GM03348 (cell line): ENCODE measurements at regions not wholly inside any gene's neighbourhood (a gene's known extent, or its start where the extent isn't known, plus 50 kb on each side); places are given as distances from the start of the nearest gene placed in this dataset.

Source experiments
- DNase-seq: peaks from one replicate; pipeline ENCODE4 v3.0.0; 2012; ENCODE audit warnings: low spot score

DNA sequence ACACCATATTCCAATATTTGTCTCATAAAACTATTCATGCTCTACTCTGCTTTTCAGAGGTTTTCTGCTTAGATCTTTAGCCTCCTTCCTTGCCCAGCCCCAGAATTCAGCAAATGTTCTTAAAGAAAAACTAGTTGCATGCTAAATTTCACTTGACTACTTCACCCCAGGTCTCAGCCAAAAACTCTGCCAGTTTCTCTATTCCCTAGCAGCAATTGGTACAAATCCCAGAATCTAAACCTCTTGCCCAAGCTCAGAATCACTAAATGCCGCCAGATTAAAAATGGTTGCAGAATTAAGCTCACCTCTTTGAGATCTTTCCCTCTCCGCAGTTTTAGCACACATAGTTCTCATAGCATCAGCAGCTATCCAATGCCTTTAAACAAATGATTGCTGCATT, 331.2 kb upstream of the SMARCA2 start:
- no peak for DNase-seq

DNA sequence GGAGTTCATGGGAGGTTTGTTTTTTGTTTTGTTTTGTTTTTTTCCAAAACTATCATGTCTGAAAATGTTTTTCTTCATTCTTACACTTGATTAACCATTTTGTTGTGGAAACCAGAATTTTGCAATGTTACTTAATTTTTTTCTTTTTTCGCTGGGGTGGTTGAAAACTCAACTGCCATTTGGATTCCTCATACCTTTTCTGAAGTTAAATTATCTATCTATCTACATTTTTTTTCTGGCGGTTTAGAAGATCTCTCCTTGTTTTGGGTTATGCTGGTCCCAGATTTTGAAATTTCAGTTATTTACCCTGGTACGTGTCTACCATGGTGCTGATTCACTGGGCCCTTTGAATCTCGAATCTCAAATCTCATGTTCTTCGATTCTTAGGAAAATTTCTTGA, 316.2 kb upstream of the SMARCA2 start:
- DNase-seq = no peak

GRCh38 chr9:1701113-1701512, 314.0 kb upstream of the SMARCA2 start:
- DNase-seq = no peak

DNA sequence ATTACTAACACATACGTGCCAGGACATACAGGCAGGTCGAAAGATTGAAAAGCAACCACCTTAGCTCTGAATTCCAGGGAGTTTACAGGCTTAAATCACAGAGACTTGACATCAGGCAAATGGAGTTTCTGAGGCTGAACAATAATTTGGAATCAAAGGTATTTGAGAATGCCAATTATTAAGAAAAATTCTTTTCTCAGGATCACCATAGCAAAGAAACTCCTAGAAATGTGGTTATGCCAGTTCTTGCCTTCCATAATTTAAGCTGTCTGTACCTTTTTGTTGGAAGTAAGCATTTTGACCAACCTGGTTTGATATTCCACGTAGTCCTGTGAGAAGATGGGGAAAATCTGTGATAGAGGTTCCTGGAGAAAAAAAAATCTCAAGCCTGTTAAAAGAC, 312.4 kb upstream of the SMARCA2 start:
- no peak for DNase-seq

DNA sequence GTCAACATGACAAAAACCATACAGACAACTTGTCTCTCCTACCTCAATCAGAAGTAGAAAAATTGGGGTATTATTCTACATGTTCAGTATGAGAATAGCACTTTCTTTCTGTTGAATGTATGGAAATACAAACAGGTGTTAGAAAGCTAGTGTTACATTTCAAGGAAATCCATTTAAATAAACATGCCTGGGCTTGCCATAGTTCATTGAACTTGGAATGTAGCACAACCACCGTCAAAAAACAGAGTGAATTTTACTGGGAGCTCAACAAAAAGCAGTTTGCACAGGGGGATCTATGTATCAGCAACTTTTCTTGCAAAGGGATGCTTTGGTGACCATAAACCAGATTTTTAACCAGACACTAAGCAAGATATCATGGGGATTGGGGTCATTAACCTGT, 307.9 kb upstream of the SMARCA2 start:
- no peak for DNase-seq

DNA sequence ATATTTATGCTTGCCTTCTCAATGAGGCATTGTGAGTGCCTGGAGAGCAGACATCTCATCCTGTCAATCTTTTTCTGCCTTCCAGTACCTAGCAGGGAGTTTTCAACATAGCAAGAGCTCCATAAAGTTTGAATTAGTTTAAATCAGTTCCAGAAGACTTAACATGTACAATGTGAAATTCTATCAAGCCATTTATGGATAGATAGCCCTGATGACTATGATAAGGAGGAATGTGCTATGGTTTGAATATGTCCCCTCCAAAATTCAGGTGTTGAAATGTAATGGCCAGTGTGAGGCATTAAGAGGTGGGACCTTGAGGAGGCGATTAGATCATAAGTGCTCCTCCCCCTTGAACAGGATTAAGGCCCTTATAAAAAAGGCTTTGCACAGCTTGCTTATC, 306.9 kb upstream of the SMARCA2 start:
- no peak for DNase-seq

DNA sequence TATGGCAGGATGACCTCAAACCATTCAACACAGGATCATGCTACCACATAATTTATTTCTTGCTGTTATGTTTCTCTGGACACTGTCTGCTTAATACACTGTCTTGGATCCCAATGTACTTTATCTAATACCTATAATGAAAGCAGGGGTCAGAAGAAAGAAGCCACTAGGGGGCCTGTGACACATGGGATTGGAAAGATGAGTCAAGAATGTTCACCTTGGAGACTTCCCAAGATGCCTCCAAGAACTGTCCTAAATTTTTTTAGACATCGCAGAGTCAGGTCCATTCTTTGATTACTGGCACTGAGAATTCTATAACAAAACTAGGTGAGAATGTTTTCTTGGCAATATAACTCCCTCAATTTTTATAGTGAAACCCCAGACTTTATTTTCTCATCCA, 305.8 kb upstream of the SMARCA2 start:
- DNase-seq = peak; percentile 13

- DNase-seq = no peak
These were observed 302.2 kb upstream of the SMARCA2 start for GRCh38 chr9:1712861-1713450.

DNA sequence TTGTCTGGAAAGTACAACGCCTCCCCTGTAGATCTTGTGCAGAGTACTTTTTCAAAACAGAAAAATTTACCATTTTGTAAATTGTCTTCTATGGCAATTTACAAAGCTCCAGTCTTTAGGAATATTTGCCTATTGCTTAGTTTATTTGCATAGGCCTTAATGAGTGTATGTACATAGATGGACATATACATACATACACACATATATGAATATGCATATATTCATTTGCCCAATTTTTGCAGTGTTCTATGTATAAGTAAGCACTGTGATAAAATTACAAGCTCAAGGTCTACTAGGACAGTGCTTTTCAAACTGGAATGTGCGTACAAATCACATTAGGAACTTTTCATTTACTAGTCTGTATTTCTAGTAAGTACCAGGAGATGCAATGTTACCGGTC, 301.3 kb upstream of the SMARCA2 start:
- no peak for DNase-seq

DNA sequence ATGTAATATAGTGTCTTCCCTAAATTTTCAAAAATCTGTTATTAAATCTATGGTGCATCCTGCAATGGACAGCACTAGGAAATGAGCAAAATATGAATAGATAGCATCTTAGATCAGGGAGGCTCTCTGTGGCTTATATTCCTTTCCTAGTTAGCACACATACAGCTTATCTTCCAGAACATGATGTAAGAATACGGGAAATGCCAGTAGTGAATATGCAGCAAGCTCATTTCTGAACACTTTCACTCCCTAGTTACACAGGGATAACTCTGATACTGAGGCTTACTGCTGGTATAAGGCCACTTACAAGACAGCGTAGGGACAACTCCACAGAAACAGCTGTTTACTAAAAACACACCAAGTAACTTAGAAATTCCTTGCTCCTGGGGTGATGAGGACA, 297.3 kb upstream of the SMARCA2 start:
- DNase-seq = no peak

DNA sequence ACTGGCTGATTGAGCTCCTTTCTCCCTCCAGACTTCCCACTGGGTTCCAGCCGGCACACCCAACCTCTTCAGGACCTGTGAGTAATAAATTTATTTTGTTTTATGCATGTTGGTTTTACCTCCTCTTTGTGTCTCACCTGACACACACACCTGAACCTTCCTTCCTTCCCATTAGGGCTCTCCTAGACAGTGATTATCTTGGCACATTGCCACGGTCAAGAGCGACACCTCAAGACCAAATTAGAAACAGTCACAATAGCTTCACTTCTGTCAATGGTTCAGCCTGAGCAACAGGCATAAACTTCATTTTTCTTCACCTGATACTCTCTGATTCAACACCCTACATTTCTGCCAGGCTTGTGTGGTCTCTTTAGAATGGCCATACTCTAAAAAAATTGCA, 296.3 kb upstream of the SMARCA2 start:
- DNase-seq = no peak

DNA sequence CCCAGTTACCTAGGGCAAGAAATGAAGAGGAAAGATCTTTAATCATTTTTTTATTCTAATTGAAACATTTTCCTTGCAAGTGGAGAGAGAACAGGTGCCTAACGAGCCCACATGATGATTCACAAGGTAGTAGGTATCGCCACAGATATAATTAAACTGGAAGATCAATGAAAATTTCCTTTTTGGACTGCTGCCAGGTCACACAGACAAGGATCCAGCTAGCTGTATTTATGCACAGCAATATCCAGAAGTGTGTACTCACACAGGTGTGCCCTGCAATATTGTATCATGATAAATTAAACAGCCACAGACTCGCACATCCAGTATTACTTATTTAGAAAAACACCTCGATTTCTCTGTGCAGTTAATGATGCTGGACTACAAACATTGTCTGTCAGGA, 294.0 kb upstream of the SMARCA2 start:
- DNase-seq = no peak

DNA sequence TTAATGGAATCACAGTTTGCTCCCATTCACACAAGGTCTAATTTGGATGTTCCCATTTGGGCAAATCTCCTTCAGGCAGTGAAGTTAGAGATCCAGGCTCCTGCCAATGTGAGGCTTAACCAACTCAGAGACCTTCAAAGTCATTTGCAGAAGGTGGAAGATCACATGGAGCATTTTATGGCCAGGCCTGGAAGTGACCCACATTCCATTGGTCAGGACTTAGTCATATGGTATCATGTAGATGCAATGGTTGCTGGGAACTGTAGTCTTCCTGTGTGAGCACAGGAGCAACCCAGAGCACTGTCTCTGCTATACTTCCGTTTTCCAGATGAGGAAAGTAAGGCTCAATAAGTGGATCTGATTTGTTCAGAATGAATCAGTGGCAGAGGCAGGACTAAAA, 292.7 kb upstream of the SMARCA2 start:
- no peak for DNase-seq

DNA sequence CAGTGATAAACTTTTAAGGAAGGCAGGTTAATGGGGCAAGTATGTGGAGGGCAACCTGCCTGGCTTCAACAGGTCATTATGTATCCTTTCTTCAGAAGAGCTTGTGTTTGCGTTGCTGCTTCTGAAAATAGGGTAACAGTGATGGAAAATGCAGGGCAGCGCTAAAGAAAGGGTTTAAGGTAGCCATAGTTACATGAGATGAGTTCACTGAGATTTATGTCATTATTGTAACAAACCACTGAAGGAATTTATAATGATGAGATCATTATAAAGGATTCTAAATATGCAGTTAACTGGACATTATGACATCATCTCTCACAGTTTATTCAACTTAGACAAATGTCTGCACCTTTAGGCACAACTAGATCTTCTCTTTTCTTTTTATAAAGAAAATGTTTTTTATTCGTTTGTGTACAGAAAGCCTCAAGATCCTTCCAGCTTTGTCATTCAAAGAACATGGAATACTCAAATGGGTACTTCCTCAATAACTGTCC, 291.6 kb upstream of the SMARCA2 start:
- DNase-seq = no peak

DNA sequence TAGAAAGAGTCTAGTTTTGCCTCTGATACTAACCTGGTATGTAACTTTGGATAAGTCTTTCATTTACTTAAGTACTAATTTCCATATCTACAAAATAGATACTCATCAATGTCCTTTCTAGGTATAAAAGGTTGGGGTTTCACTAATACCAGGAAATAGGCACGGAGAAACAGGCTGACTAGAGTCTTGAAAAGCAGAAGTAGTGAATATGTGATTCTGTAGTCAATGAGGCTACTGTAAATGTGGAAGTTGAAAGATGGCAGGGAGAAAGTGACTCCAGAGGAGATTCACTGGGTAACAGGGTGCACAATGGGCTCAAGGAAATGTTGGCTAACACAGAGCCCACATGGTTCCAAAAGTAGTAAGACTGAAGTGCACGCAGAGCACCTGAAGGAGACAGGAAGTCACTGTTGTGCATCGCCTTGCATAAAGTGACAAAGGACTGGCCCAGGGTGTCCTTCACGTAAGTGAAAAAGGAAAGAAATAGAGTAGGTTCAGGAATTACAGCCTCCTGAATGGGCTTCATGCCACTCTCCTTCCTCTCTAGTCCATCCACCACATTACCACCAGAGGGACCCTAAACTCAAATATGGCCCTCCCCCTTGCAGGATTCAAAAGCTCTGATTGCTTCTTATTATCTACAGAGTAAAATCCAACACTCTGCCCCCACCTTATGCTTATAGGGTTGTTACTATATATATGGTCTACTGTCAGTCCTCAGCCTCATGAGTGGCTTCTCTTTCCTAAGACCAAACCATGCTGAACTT, 288.0 kb upstream of the SMARCA2 start:
- DNase-seq = no peak

GRCh38 chr9:1729631-1730030, 285.5 kb upstream of the SMARCA2 start:
- DNase-seq = no peak

- peak; percentile 6 for DNase-seq
These were observed 282.5 kb upstream of the SMARCA2 start for GRCh38 chr9:1732670-1733069.

DNA sequence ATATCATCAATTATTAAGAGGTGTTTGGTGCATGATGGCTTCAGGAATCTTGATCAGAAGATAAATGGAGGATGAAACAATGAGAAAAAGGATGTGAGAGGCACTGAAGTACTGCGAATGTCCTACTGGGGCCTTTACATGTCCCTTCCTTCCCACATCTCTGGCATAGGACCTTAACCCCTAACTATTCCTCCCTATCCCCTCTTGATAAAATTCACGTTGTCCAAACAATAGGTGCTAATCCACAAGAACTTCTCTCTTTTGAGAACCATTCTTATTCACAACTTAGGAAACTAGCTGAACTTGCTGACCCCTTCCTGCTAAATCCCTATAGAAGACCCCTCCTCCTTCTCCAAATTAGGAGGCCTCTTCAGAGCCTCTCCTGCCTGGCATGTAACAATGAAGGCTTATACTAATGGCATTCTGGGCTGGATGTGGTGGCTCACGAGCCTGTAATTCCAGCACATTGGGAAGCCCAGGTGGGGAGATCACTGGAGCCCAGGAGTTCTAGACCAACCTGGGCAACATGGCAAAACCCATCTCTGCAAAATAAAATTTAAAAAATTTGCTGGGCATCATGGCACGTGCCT, 276.5 kb upstream of the SMARCA2 start:
- DNase-seq = no peak

GRCh38 chr9:1743121-1743960, 271.8 kb upstream of the SMARCA2 start:
- DNase-seq = no peak

- no peak for DNase-seq
These were observed 269.2 kb upstream of the SMARCA2 start for GRCh38 chr9:1745980-1746379.

DNA sequence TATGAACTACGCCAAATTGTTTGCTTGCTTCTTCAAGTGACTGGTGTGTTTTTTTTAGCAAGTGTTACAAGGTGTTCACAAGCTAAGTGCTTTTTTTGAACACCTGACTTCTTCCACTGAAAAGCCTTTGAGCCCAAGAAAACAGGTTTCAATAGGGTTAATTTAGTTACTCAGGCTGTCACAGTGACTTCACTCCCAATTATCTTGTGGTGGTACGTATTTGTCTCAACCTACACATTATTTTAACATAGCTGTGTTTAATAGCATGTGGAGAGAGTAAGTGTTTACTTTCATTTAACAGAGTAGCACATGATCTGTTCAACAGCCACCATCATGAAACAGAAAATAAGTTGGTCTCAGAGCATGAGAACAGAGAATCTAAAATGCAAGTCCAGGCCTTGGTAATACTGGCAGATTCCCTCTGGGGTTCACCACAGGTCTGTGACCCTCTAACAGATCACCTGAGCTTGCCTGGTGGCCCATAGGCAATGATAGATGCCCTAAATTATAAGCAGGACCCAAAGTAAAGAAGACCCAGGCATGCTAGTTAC, 267.7 kb upstream of the SMARCA2 start:
- no peak for DNase-seq

DNA sequence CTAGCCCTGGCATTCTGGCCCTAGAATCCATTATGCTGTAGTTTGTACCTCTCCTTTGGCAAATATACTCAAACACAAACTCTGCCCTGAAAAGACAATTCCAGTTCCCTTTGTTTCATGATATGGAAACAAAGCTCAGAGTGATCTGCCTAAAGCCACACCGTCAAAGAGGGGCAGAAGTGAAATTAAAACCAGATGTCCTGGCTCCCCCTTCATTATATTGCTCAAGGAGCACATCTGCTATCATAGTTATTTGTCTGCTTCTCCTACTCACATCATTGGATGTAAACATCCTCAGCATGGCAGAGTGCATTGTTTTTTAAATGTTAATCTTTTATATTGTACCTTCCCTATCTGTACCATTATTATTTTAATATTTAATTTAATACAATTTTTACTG, 266.7 kb upstream of the SMARCA2 start:
- no peak for DNase-seq
